ENCODE measurements at regions not wholly inside any gene's neighbourhood (a gene's known extent, or its start where the extent isn't known, plus 50 kb on each side); places are given as distances from the start of the nearest gene placed in this dataset.
"Not testable (repeated sequence)": the region's sequence is repeated elsewhere in the genome, so short reads cannot be mapped to it uniquely, and the experiment has no call there.

- DNase-seq (ENCODE audit: low spot score): not testable (repeated sequence)
Observed at GRCh38 chr11:123344188-123344587, 85.9 kb upstream of the GRAMD1B start.

- DNase-seq (ENCODE audit: low spot score): no peak
Observed at GRCh38 chr11:123338997-123339752, 90.9 kb upstream of the GRAMD1B start.

- no peak for DNase-seq (ENCODE audit: low spot score)
Observed at GRCh38 chr11:123338266-123338800, 91.7 kb upstream of the GRAMD1B start.

- DNase-seq (ENCODE audit: low spot score): no peak
Observed at GRCh38 chr11:123334925-123335324, 95.1 kb upstream of the GRAMD1B start.

GRCh38 chr11:123332577-123332976 lies 97.5 kb upstream of the GRAMD1B start:
- not testable (repeated sequence) for DNase-seq (ENCODE audit: low spot score)

GRCh38 chr11:123330948-123331347 lies 99.1 kb upstream of the GRAMD1B start:
- no peak for DNase-seq (ENCODE audit: low spot score)

GRCh38 chr11:123330471-123330870 lies 99.6 kb upstream of the GRAMD1B start:
- DNase-seq (ENCODE audit: low spot score): no peak

GRCh38 chr11:123330071-123330470 lies 100.0 kb upstream of the GRAMD1B start:
- DNase-seq (ENCODE audit: low spot score): no peak

GRCh38 chr11:123328281-123328867 lies 101.7 kb upstream of the GRAMD1B start:
- no peak for DNase-seq (ENCODE audit: low spot score)

- no peak for DNase-seq (ENCODE audit: low spot score)
Observed at GRCh38 chr11:123325533-123325932, 104.5 kb upstream of the GRAMD1B start.

GRCh38 chr11:123323568-123323967 lies 106.5 kb upstream of the GRAMD1B start:
- DNase-seq (ENCODE audit: low spot score): no peak

- DNase-seq (ENCODE audit: low spot score): no peak
Observed at GRCh38 chr11:123321636-123322035, 108.4 kb upstream of the GRAMD1B start.

- no peak for DNase-seq (ENCODE audit: low spot score)
Observed at GRCh38 chr11:123318623-123319022, 111.4 kb upstream of the GRAMD1B start.

GRCh38 chr11:123318132-123318531 lies 111.9 kb upstream of the GRAMD1B start:
- DNase-seq (ENCODE audit: low spot score): not testable (repeated sequence)

GRCh38 chr11:123316003-123316402 lies 114.1 kb upstream of the GRAMD1B start:
- no peak for DNase-seq (ENCODE audit: low spot score)

- peak; percentile 31 for DNase-seq (ENCODE audit: low spot score)
Observed at GRCh38 chr11:123314972-123315371, 115.1 kb upstream of the GRAMD1B start.

- peak; percentile 76 for DNase-seq (ENCODE audit: low spot score)
Observed at GRCh38 chr11:123313262-123313661, 116.8 kb upstream of the GRAMD1B start.

- no peak for DNase-seq (ENCODE audit: low spot score)
Observed at GRCh38 chr11:123308077-123308476, 113.0 kb upstream of the CLMP start.

GRCh38 chr11:123307276-123307675 lies 112.2 kb upstream of the CLMP start:
- no peak for DNase-seq (ENCODE audit: low spot score)

- no peak for DNase-seq (ENCODE audit: low spot score)
Observed at GRCh38 chr11:123306531-123306930, 111.5 kb upstream of the CLMP start.

- DNase-seq (ENCODE audit: low spot score): no peak
Observed at GRCh38 chr11:123305601-123306375, 110.7 kb upstream of the CLMP start.

- DNase-seq (ENCODE audit: low spot score): no peak
Observed at GRCh38 chr11:123304828-123305466, 109.9 kb upstream of the CLMP start.
